GDM1 (cell line): ENCODE measurements at regions not wholly inside any gene's neighbourhood (a gene's known extent, or its start where the extent isn't known, plus 50 kb on each side); places are given as distances from the start of the nearest gene placed in this dataset.

Source experiments
- DNase-seq: peaks from one replicate; lab custom pipeline; 2025; lab: John Stamatoyannopoulos, UW

- no peak for DNase-seq
These were observed 113.3 kb upstream of the KIF5B start for GRCh38 chr10:32169556-32169955.

- no peak for DNase-seq
These were observed 111.2 kb upstream of the KIF5B start for GRCh38 chr10:32167450-32167849.

GRCh38 chr10:32166365-32166764 lies 110.1 kb upstream of the KIF5B start:
- no peak for DNase-seq

- DNase-seq: no peak
These were observed 107.5 kb upstream of the KIF5B start for GRCh38 chr10:32163762-32164148.

GRCh38 chr10:32163071-32163761 lies 107.0 kb upstream of the KIF5B start:
- DNase-seq: no peak

GRCh38 chr10:32161586-32161985 lies 105.4 kb upstream of the KIF5B start:
- DNase-seq: no peak

GRCh38 chr10:32160864-32161263 lies 104.6 kb upstream of the KIF5B start:
- no peak for DNase-seq

- no peak for DNase-seq
These were observed 103.0 kb upstream of the KIF5B start for GRCh38 chr10:32159264-32159663.

- DNase-seq: no peak
These were observed 99.8 kb upstream of the KIF5B start for GRCh38 chr10:32156031-32156495.

GRCh38 chr10:32155075-32155516 lies 98.9 kb upstream of the KIF5B start:
- DNase-seq: no peak

- DNase-seq: no peak
These were observed 97.7 kb upstream of the KIF5B start for GRCh38 chr10:32153931-32154330.

- no peak for DNase-seq
These were observed 97.0 kb upstream of the KIF5B start for GRCh38 chr10:32153252-32153651.

- DNase-seq: no peak
These were observed 95.6 kb upstream of the KIF5B start for GRCh38 chr10:32151871-32152270.

GRCh38 chr10:32150532-32151101 lies 94.4 kb upstream of the KIF5B start:
- no peak for DNase-seq

GRCh38 chr10:32149252-32149955 lies 93.2 kb upstream of the KIF5B start:
- no peak for DNase-seq

GRCh38 chr10:32148864-32149251 lies 92.6 kb upstream of the KIF5B start:
- no peak for DNase-seq

GRCh38 chr10:32147730-32148129 lies 91.5 kb upstream of the KIF5B start:
- DNase-seq: no peak

- no peak for DNase-seq
These were observed 89.9 kb upstream of the KIF5B start for GRCh38 chr10:32146166-32146565.

GRCh38 chr10:32144817-32145688 lies 88.8 kb upstream of the KIF5B start:
- no peak for DNase-seq

GRCh38 chr10:32143302-32143847 lies 87.2 kb upstream of the KIF5B start:
- DNase-seq: no peak

- no peak for DNase-seq
These were observed 86.4 kb upstream of the KIF5B start for GRCh38 chr10:32142646-32143045.
